AG04449 (cell line): ENCODE measurements at regions not wholly inside any gene's neighbourhood (a gene's known extent, or its start where the extent isn't known, plus 50 kb on each side); places are given as distances from the start of the nearest gene placed in this dataset.

ENCODE experiments used
- CTCF ChIA-PET: fragments of 350-600 bp; formaldehyde crosslinking; extraction: SDS; loops from one replicate; lab custom pipeline; 2021; ENCODE audit warnings: antibody characterized with exemption; lab: Yijun Ruan, JAX
- POLR2A ChIA-PET: fragments of 400-600, 350-600 bp; formaldehyde crosslinking; extraction: SDS; loops from one replicate; lab custom pipeline; 2020; ENCODE audit warnings: antibody characterized with exemption, inconsistent platforms; lab: Yijun Ruan, JAX
- DNase-seq: peaks from one replicate; pipeline ENCODE4 v3.0.0-alpha.2; 2010; ENCODE audit warnings: low read depth, low spot score
- H3K4me3 ChIP-seq: 2 replicates; pipeline ENCODE4 v1.5.1; 2011; ENCODE audit warnings: low read depth, mild to moderate bottlenecking, control low read depth, low read length
- CTCF ChIP-seq: IDR thresholded peaks from one replicate; pipeline ENCODE4 v1.5.1; 2011; ENCODE audit warnings: mild to moderate bottlenecking, moderate library complexity, low read length, control low read depth, inconsistent platforms; ENCODE audit not compliant: insufficient read depth; ENCODE audit errors: missing control alignments

- no peak for DNase-seq
- H3K4me3 ChIP-seq: no peak overlapping the region
- ChIA-PET CTCF (no interaction called here), POLR2A (no interaction called here)
- no peak for TF ChIP-seq CTCF
Observed at GRCh38 chr18:39780774-39781173, 2174.3 kb upstream of the PIK3C3 start.

GRCh38 chr18:39779926-39780325 is 2175.1 kb upstream of the PIK3C3 start:
- TF ChIP-seq CTCF: no peak
- H3K4me3 ChIP-seq: no peak overlapping the region
- POLR2A ChIA-PET: no interaction called here
- CTCF ChIA-PET: no interaction called here
- no peak for DNase-seq

GRCh38 chr18:39776766-39777165 is 2178.3 kb upstream of the PIK3C3 start:
- ChIA-PET CTCF (no interaction called here), POLR2A (no interaction called here)
- no peak for DNase-seq
- H3K4me3 ChIP-seq: no peak overlapping the region
- TF ChIP-seq CTCF: no peak

DNA sequence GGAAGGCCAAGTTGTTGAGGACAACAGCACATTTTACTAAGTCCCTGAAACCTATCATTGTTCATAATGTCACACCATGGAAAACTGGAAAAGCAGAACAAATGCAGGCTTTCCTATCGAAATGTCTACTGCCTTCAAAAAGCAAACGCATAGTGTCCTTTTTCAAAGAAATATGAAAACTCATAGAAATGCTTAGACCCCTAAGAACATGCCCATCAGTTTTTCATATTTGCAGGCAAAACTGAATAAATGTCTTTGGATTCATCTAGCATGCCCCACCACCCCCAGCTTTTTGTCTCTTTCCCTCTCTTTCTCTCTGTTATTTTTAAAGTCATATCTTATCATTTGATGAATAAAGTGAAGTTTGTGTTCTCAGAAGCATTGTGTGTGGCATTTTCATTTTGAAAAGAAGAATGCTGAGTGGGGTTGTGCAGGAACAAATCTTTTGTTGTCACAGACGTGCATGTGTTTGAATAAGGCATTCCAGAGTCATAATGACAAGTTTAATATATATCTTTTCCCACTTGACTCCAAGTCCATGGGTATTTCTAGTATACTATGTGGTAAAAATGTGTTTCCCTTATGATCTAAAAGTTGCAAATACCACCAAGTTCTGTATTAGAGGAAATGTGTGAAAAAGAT is 2180.0 kb upstream of the PIK3C3 start:
- ChIA-PET CTCF (no interaction called here), POLR2A (no interaction called here)
- DNase-seq: no peak
- no peak overlapping the region for H3K4me3 ChIP-seq
- no peak for TF ChIP-seq CTCF

DNA sequence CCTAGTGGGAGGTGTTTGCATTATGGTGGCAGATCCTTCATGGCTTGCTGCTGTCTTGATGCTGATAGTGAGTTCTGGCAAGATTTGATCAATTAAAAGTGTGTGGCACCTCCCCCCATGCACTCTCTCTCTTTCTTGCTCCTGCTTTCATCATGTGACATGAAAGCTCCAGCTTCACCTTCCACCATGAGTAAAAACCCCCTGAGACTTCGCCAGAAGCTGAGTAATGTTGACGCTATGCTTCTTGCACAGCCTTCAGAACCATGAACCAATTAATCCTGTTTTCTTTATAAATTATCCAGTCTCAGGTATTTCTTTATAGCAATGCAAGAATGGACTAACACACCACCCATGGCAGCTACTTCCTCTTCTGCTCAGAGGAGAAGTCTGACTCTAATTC is 2181.4 kb upstream of the PIK3C3 start:
- ChIA-PET CTCF (no interaction called here), POLR2A (no interaction called here)
- DNase-seq: no peak
- H3K4me3 ChIP-seq: no peak overlapping the region
- no peak for TF ChIP-seq CTCF

DNA sequence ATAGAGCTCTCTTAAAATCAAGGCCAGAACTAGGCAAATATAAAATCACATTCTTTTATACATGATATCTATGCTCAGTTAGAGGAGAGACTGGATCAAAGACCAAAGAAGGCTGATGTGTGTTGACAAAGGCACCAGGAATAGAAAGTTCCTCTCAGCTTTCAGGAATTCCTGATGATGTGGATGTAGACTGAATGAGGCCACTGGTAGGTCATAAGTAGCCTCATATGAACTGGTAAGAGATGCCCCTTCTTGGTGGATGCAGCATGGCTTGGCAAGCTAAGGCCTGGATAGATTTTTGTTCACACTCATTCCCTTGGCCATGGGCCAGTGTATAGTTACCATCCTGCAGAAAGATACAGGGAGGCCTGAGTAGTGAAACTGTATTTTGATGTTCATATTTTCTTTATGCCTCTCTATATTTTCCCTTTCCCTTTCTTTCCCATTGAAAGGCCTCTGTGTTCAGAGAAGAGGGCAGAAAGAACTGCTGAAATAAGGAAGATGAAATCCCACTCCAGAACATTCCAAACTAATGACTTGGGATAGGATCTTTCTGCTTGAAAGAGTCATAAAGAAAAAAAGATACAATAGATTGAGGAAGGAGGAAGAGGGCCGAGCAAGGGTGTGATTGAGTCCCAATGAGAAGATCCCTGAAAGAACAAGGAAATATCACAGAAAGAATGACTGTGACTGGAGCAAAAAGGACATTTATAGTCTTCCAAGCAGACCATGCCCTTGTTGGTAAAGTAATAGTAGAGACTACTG is 2182.7 kb upstream of the PIK3C3 start:
- TF ChIP-seq CTCF: no peak
- CTCF ChIA-PET: no interaction called here
- DNase-seq: no peak
- POLR2A ChIA-PET: no interaction called here
- no peak overlapping the region for H3K4me3 ChIP-seq
